ENCODE measurements at regions not wholly inside any gene's neighbourhood (a gene's known extent, or its start where the extent isn't known, plus 50 kb on each side); places are given as distances from the start of the nearest gene placed in this dataset.

DNA sequence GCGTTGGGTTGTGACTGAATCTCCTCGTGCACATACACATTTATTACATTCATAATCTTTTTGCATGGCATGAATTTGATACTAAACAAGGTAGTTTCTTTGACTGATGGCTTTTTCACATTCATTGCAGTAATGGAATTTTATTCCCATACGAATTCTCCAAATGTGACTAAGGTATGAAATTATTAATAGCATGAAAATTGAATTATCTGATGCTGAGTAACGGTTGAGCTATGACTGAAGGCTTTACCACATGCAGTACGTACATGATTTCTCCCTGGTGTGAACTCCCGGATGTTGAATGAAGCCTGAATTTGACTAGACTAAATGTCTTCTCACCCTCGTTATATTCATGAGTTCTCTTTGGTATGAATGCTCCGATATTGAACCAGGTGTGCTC is 104.4 kb upstream of the C1GALT1 start:
- no peaks in the 10 kb centered on the region for H3K4me1 ChIP-seq
- H3K9me3 ChIP-seq, result no peaks in the 10 kb centered on the region
- no peak overlapping the region for H3K4me3 ChIP-seq (replicated peaks in 1 of 3)
- no peaks in the 10 kb centered on the region for H3K27me3 ChIP-seq
- DNase-seq, result no peak
- H3K27ac ChIP-seq, result no peak overlapping the region
- no peak for TF ChIP-seq POLR2A (IDR thresholded peaks at IDR 0.05)
- TF ChIP-seq, protein P1, sequence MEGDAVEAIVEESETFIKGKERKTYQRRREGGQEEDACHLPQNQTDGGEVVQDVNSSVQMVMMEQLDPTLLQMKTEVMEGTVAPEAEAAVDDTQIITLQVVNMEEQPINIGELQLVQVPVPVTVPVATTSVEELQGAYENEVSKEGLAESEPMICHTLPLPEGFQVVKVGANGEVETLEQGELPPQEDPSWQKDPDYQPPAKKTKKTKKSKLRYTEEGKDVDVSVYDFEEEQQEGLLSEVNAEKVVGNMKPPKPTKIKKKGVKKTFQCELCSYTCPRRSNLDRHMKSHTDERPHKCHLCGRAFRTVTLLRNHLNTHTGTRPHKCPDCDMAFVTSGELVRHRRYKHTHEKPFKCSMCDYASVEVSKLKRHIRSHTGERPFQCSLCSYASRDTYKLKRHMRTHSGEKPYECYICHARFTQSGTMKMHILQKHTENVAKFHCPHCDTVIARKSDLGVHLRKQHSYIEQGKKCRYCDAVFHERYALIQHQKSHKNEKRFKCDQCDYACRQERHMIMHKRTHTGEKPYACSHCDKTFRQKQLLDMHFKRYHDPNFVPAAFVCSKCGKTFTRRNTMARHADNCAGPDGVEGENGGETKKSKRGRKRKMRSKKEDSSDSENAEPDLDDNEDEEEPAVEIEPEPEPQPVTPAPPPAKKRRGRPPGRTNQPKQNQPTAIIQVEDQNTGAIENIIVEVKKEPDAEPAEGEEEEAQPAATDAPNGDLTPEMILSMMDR (IDR thresholded peaks at IDR 0.05), result no peak
- H3K36me3 ChIP-seq, result no peaks in the 10 kb centered on the region
- intact Hi-C loops (cut with DNase I), result no loop called here
- WGBS, 2 donors, result 82 to 84% methylated on average over 8 of the region's 8 CpGs

DNA sequence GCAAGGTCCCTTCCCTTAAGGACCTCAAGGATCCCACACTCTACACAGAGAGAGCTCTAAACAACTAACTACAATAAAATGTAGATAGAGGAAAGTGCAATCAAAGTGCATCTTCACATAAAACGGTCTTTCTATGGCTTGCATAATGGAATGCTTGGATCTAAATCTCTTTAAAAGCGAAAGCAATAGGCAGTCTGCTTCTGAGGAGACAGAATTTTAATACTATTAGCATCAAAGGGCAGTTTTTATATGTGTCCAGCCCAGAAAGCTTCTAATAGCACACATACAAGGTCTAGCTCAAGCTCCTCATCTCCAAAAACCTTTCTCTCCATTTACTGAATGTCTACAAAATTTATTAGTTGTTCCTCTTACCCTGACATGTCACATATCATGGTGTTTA is 101.5 kb upstream of the C1GALT1 start:
- no peak overlapping the region for H3K4me3 ChIP-seq (replicated peaks in 1 of 3)
- H3K27ac ChIP-seq, result no peak overlapping the region
- H3K36me3 ChIP-seq, result no peaks in the 10 kb centered on the region
- TF ChIP-seq, protein P1 (IDR thresholded peaks at IDR 0.05), result no peak
- no peak for TF ChIP-seq POLR2A (IDR thresholded peaks at IDR 0.05)
- whole genome bisulfite sequencing, 2 donors, result 50 to 77% methylated on average over 2 of the region's 2 CpGs
- no peak for DNase-seq
- H3K4me1 ChIP-seq, result no peaks in the 10 kb centered on the region
- no peaks in the 10 kb centered on the region for H3K27me3 ChIP-seq
- intact Hi-C loops (cut with DNase I), result no loop called here
- H3K9me3 ChIP-seq, result no peaks in the 10 kb centered on the region

DNA sequence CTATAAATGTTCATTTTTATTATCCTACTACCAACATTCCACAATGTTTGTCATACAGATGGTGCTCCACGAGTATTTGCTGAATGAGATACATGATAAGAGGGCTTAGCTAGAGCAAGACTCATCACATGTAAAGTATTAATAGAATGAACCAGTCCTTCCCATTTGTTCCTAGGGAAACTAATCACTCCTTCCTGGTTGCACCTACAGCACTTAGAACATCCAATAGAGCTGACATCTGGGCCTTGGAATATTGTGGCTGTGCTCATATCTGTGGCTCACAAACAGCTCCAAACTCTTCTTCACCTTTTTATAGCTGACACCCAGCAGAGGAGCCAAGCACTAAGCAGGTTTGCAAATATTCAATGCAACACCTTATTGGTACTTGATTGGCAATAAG is 91.9 kb upstream of the C1GALT1 start:
- H3K36me3 ChIP-seq, result no peaks in the 10 kb centered on the region
- TF ChIP-seq, protein P1 (IDR thresholded peaks at IDR 0.05), result no peak
- no peak for TF ChIP-seq POLR2A (IDR thresholded peaks at IDR 0.05)
- no peaks in the 10 kb centered on the region for H3K27me3 ChIP-seq
- H3K4me1 ChIP-seq, result no peaks in the 10 kb centered on the region
- no peak overlapping the region for H3K27ac ChIP-seq
- DNase-seq, result no peak
- H3K4me3 ChIP-seq (replicated peaks in 1 of 3), result no peak overlapping the region
- WGBS, 2 donors, result 79 to 87% methylated on average over 1 of the region's 1 CpG
- no peaks in the 10 kb centered on the region for H3K9me3 ChIP-seq
- intact Hi-C loops (cut with DNase I), result loop anchor here (10.0 kb wide), 1 partner anchor 444 kb away; the partner anchor contains the start of gene COL28A1

DNA sequence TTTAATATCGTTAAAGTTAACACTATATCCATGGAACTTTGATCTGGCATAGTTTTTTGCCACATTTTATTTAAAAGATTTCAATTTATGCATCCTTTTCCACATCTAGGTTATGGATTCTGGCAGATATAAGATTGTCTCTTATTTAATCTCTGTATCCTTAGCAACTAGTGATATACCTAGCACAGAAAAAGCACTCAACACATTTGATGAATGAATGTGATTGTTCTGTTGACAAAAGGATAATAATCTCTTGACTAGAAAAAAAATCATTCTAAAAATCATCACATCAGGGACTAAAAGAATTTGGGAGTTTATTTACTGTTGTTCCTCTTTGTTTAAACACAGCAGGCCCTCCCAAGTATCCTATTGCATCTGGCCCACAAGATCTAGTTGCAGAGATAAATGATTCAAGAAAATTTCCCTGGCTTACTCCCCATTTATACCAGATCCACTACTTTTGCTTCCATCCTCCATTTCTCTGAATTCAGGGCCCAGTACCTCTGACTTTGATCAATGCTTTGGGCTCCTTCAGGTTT is 84.0 kb upstream of the C1GALT1 start:
- intact Hi-C loops (cut with DNase I), result loop anchor here (10.0 kb wide), 1 partner anchor 436 kb away; the partner anchor contains the start of gene COL28A1
- WGBS, 2 donors, result 91 to 95% methylated on average over 1 of the region's 1 CpG
- H3K36me3 ChIP-seq, result no peaks in the 10 kb centered on the region
- no peak overlapping the region for H3K4me3 ChIP-seq (replicated peaks in 1 of 3)
- TF ChIP-seq, protein P1 (IDR thresholded peaks at IDR 0.05), result no peak
- TF ChIP-seq POLR2A (IDR thresholded peaks at IDR 0.05), result no peak
- H3K27me3 ChIP-seq, result no peaks in the 10 kb centered on the region
- H3K4me1 ChIP-seq, result peaks cover 8 to 18% of the 10 kb centered on the region in 2 donors
- H3K9me3 ChIP-seq, result no peaks in the 10 kb centered on the region
- no peak for DNase-seq
- no peak overlapping the region for H3K27ac ChIP-seq

DNA sequence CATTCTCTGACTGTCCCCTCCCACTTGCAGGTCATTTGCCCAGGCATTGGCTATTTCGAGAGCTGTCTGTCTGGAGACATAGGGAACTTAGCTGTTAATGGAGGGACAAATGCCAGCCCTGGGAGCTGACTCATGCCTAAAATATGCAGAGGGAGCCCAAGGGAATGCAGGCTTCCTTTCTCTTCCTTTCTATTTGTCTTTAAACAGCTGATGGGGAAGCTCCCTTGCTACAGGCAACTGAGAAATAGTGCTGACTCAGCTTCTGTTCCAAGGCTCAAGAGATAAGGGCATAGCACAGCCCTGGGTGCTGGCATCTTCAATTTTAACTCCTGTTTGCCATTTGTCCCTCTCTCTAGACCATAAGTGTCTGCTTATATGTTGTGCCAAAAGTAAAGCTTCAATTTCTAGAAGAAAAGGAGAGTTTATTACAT is 82.7 kb upstream of the C1GALT1 start:
- Histone ChIP-seq H3K4me1 (peaks cover 8 to 18% of the 10 kb centered on the region in 2 donors), H3K4me3 (replicated peaks in 1 of 3) (no peak overlapping the region), H3K27ac (peak overlapping the region; percentile 13 to 64 (median 61)), H3K36me3 (no peaks in the 10 kb centered on the region), H3K27me3 (no peaks in the 10 kb centered on the region), H3K9me3 (no peaks in the 10 kb centered on the region)
- intact Hi-C loops (cut with DNase I), result loop anchor here (5.0 to 10.0 kb wide), 3 partner anchors 83 to 435 kb away; partner anchors contain the start of genes C1GALT1 and COL28A1
- TF ChIP-seq, protein P1 (IDR thresholded peaks at IDR 0.05), result no peak
- TF ChIP-seq POLR2A (IDR thresholded peaks at IDR 0.05), result no peak
- DNase-seq, result peak; percentile 93
- 8 to 13% methylated on average over 1 of the region's 1 CpG for WGBS, 2 donors

All from thyroid gland (tissue), 4 donors.